Fibroblast of mammary gland (primary cell): ENCODE measurements at regions not wholly inside any gene's neighbourhood (a gene's known extent, or its start where the extent isn't known, plus 50 kb on each side); places are given as distances from the start of the nearest gene placed in this dataset.
"Not testable (repeated sequence)": the region's sequence is repeated elsewhere in the genome, so short reads cannot be mapped to it uniquely, and the experiment has no call there.

Experiments
- DNase-seq: peaks from one replicate; pipeline ENCODE4 v3.0.0-alpha.2; 2010; ENCODE audit warnings: low read depth
- H3K4me3 ChIP-seq: 2 replicates; pipeline ENCODE4 v1.5.1; 2011; ENCODE audit warnings: low read depth, mild to moderate bottlenecking, low read length, moderate library complexity; ENCODE audit not compliant: control insufficient read depth
- CTCF ChIP-seq: conservative IDR thresholded peaks from 2 replicates; pipeline ENCODE4 v1.5.1; 2011; ENCODE audit warnings: low read depth, low read length, inconsistent platforms; ENCODE audit not compliant: control insufficient read depth, insufficient read depth

- TF ChIP-seq CTCF, result no peak
- H3K4me3 ChIP-seq, result no peak overlapping the region
- no peak for DNase-seq
These were observed 201.1 kb downstream of the PTH2R start for GRCh38 chr2:208607694-208608093.

- no peak overlapping the region for H3K4me3 ChIP-seq
- no peak for TF ChIP-seq CTCF
- DNase-seq, result no peak
These were observed 201.7 kb downstream of the PTH2R start for GRCh38 chr2:208608122-208608835.

DNA sequence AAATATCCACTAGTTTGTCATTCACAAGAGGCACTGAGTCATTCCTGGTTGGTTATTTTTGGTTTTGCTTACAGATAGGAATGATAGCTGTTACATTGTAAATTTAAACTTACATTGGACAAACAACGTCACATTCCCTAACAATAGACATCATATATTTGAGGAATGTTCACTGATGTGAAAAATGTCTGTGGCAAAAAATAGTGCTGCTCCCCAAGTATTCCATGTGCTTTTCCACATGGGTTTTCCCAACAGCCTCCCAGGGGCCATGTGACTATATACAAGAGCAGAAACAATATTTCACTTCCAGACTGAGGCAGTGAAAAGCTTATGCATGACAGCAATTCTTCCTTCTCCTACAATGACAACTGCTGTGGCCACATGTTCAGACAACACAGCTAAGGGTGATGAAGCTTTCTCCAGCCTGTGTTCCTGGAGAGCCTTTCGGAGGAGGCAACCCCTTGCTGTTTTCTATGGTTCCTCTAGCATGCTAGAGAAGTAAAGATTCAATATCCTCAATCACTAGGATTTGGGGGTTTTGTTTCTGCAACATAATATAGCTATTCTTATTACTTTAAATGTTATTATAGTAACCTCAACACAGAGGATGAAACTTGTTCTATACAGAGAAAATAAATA lies 202.7 kb downstream of the PTH2R start:
- no peak for TF ChIP-seq CTCF
- DNase-seq, result no peak
- H3K4me3 ChIP-seq, result no peak overlapping the region

- not testable (repeated sequence) for H3K4me3 ChIP-seq, DNase-seq
These were observed 209.1 kb downstream of the PTH2R start for GRCh38 chr2:208615675-208616074.

DNA sequence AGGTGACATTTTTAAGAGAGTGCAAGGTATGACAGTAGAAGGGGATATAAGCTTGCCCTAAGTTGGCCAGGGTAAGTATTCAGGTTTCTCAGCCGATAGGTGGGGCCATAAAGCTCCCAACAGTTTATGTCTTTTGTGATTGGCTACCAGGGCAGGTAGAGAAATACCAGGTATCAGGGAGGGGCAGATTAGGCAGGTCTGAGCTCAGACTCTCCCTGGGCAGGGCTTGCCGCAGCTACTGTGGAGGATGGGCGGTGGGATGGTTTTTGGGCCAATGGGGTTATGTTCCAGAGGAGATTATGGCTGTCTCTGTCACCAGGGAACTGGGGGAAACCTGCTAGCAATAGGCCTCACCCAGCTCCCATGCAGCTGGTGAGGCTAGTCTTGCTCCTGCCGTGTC lies 211.6 kb downstream of the PTH2R start:
- no peak overlapping the region for H3K4me3 ChIP-seq
- DNase-seq, result no peak
- no peak for TF ChIP-seq CTCF

GRCh38 chr2:208619993-208620392 lies 213.4 kb downstream of the PTH2R start:
- no peak for DNase-seq
- H3K4me3 ChIP-seq, result no peak overlapping the region
- TF ChIP-seq CTCF, result no peak

DNA sequence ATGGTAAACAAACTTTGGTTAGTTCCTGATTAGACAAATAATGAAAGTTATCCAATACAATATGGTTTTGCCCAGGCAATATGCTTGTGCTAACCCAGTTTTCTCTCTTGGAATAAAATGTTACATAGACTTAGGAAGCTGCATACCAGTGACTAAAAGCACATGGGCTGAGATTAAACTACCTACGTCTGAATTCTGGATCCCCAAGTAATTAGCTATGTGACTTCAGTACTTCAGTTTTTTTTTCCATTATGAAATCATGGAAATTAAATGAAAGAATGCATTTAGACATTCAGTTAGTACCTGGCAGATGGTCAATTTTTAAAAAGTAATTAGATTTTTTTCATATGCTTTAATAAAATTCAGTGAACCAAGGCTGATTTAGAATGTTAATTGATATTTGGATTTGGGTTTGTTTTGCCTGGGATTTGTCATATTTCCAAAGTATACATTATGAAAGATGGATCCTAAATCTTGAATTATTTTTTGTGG lies 213.9 kb downstream of the PTH2R start:
- DNase-seq, result no peak
- no peak for TF ChIP-seq CTCF
- H3K4me3 ChIP-seq, result no peak overlapping the region
